ENCODE measurements at regions not wholly inside any gene's neighbourhood (a gene's known extent, or its start where the extent isn't known, plus 50 kb on each side); places are given as distances from the start of the nearest gene placed in this dataset.

DNA sequence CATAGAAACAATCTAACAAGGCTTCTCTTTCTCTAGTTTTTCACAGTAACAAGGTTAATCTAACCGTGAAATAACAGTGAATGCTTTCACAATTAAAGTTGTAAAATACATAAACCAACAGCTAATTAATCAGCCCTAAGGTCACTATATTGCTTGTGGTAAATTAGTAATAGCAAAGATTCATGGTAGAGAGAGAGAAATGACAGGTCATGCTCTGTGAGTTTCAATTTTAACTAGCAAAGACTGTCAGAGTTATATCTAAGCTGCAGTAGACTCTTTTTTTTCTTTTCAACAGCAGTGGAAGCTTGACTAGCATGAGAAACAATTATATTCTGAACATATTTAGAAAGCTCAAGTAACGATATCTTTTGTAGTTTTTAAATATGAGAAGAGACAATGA is 1068.0 kb downstream of the MAT2B start:
- TF ChIP-seq CTCF (IDR thresholded peaks at IDR 0.05), result no peak
- no peak for TF ChIP-seq POLR2A (IDR thresholded peaks at IDR 0.05)
